Prostate gland (tissue), 2 donors: ENCODE measurements at regions not wholly inside any gene's neighbourhood (a gene's known extent, or its start where the extent isn't known, plus 50 kb on each side); places are given as distances from the start of the nearest gene placed in this dataset.

Source experiments
- CTCF ChIP-seq, 4 experiments: fragments of 200-600 bp in 2 of 4; fragments of 450-650 bp in 2 of 4; sonication (generic) in 2 of 4; IDR thresholded peaks; 1 replicate in 3 of 4; 2 replicates in 1 of 4; pipeline ENCODE4 v1.5.1; 2016 to 2019; ENCODE audit warnings: antibody characterized with exemption in 4 of 4, mild to moderate bottlenecking in 2 of 4, moderate library complexity in 2 of 4
- POLR2A ChIP-seq: fragments of 450-650 bp; IDR thresholded peaks from one replicate; pipeline ENCODE4 v1.6.1; 2016; ENCODE audit warnings: antibody characterized with exemption, mild to moderate bottlenecking

GRCh38 chrX:68936126-68936525 lies 107.3 kb downstream of the EFNB1 start:
- TF ChIP-seq CTCF (IDR thresholded peaks at IDR 0.05), result no peak
- TF ChIP-seq POLR2A, result no peak
